Liver (tissue), 8 donors: ENCODE measurements at regions not wholly inside any gene's neighbourhood (a gene's known extent, or its start where the extent isn't known, plus 50 kb on each side); places are given as distances from the start of the nearest gene placed in this dataset.

Experiments
- DNase-seq: peaks from one replicate; pipeline ENCODE4 v3.0.0-alpha.2; 2017; ENCODE audit warnings: low spot score
- H3K27ac ChIP-seq, 2 donors: one replicate each; pipeline ENCODE4 v1.7.0; 2013; ENCODE audit warnings: inconsistent platforms in 2 of 2, low read length in 2 of 2, control low read depth in 1 of 2, low read depth in 1 of 2, mild to moderate bottlenecking in 1 of 2
- H3K27me3 ChIP-seq, 4 donors: one replicate each; pipeline versions ENCODE4 v1.6.1 to v1.7.0; 2013; ENCODE audit warnings: low read length in 3 of 4, inconsistent platforms in 1 of 4, mild to moderate bottlenecking in 1 of 4, moderate library complexity in 1 of 4; ENCODE audit not compliant: control insufficient read depth in 4 of 4, insufficient read depth in 4 of 4
- H3K36me3 ChIP-seq, 4 donors: one replicate each; pipeline versions ENCODE4 v1.6.1 to v1.7.0; 2013; ENCODE audit warnings: low read length in 3 of 4, mild to moderate bottlenecking in 3 of 4, low read depth in 1 of 4, moderate library complexity in 1 of 4; ENCODE audit not compliant: control insufficient read depth in 4 of 4, insufficient read depth in 3 of 4
- H3K4me1 ChIP-seq, 4 donors: one replicate each; pipeline versions ENCODE4 v1.6.1 to v1.7.0; 2013; ENCODE audit warnings: low read length in 3 of 4, mild to moderate bottlenecking in 3 of 4, moderate library complexity in 1 of 4; ENCODE audit not compliant: control insufficient read depth in 4 of 4, insufficient read depth in 4 of 4
- H3K4me3 ChIP-seq, 3 donors: one replicate each; pipeline versions ENCODE4 v1.6.1 to v1.7.0; 2013; ENCODE audit warnings: low read length in 3 of 3, control low read depth in 1 of 3, low read depth in 1 of 3, mild to moderate bottlenecking in 1 of 3
- H3K9ac ChIP-seq, 2 donors: one replicate each; pipeline ENCODE4 v1.7.0; 2013; ENCODE audit warnings: low read length in 2 of 2, mild to moderate bottlenecking in 2 of 2, moderate library complexity in 2 of 2, control low read depth in 1 of 2, low read depth in 1 of 2
- H3K9me3 ChIP-seq, 4 donors: one replicate each; pipeline versions ENCODE4 v1.6.1 to v1.7.0; 2013; ENCODE audit warnings: low read length in 3 of 4; ENCODE audit not compliant: control insufficient read depth in 4 of 4
- ATF3 ChIP-seq: IDR thresholded peaks from 2 replicates; pipeline ENCODE4 v1.6.1; 2016; ENCODE audit warnings: antibody characterized with exemption
- CTCF ChIP-seq: fragments of 150-350 bp; IDR thresholded peaks from 2 replicates; pipeline ENCODE4 v1.5.1; 2017; ENCODE audit warnings: improper control_type of control experiment, low read depth, low read length; ENCODE audit not compliant: missing input control
- EGR1 ChIP-seq, 2 donors: IDR thresholded peaks; 2 replicates each; pipeline ENCODE4 v1.6.1; 2016 to 2018; ENCODE audit warnings: antibody characterized with exemption in 2 of 2, low read depth in 2 of 2
- FOXA1 ChIP-seq: IDR thresholded peaks from 2 replicates; pipeline ENCODE4 v1.6.1; 2016; ENCODE audit warnings: antibody characterized with exemption
- GABPA ChIP-seq, 2 donors: IDR thresholded peaks in 1 of 2; conservative IDR thresholded peaks in 1 of 2; 2 replicates each; pipeline ENCODE4 v1.6.1; 2016; ENCODE audit warnings: antibody characterized with exemption in 2 of 2, mild to moderate bottlenecking in 1 of 2, moderate library complexity in 1 of 2
- HNF4A ChIP-seq, 2 donors: conservative IDR thresholded peaks; 2 replicates each; pipeline ENCODE4 v1.6.1; 2016; ENCODE audit warnings: antibody characterized with exemption in 2 of 2, mild to moderate bottlenecking in 2 of 2
- HNF4G ChIP-seq: IDR thresholded peaks from 2 replicates; pipeline ENCODE4 v1.6.1; 2016; ENCODE audit warnings: antibody characterized with exemption
- JUND ChIP-seq, 2 donors: IDR thresholded peaks; 2 replicates each; pipeline ENCODE4 v1.6.1; 2016; ENCODE audit warnings: antibody characterized with exemption in 2 of 2
- NR2F2 ChIP-seq: IDR thresholded peaks from 2 replicates; pipeline ENCODE4 v1.6.1; 2016; ENCODE audit warnings: antibody characterized with exemption
- RAD21 ChIP-seq, 2 donors: IDR thresholded peaks; 2 replicates each; pipeline ENCODE4 v1.6.1; 2016; ENCODE audit warnings: antibody characterized with exemption in 2 of 2, mild to moderate bottlenecking in 2 of 2
- REST ChIP-seq: IDR thresholded peaks from 2 replicates; pipeline ENCODE4 v1.6.1; 2016; ENCODE audit warnings: antibody characterized with exemption, mild to moderate bottlenecking
- SP1 ChIP-seq: IDR thresholded peaks from 2 replicates; pipeline ENCODE4 v1.6.1; 2018; ENCODE audit warnings: antibody characterized with exemption, mild to moderate bottlenecking
- YY1 ChIP-seq: IDR thresholded peaks from 2 replicates; pipeline ENCODE4 v1.6.1; 2016; ENCODE audit warnings: antibody characterized with exemption, mild to moderate bottlenecking
- ZBTB33 ChIP-seq: IDR thresholded peaks from 2 replicates; pipeline ENCODE4 v1.6.1; 2016; ENCODE audit warnings: antibody characterized with exemption
- WGBS: extraction: QIAGEN DNeasy Blood & Tissue Kit; methylation state at CpG from one replicate; pipeline ENCODE4 v1.1.7; 2013; 5-methylcytosine and 5-hydroxymethylcytosine counted together
- donor health status: healthy.
- donor health status: healthy.
- donor health status: healthy.
- donor health status: healthy.
- donor health status: healthy.

- H3K4me3 ChIP-seq, result no peak overlapping the region
- no peaks in the 10 kb centered on the region for H3K9me3 ChIP-seq
- H3K27ac ChIP-seq, result no peak overlapping the region
- no peak for DNase-seq
- 67% methylated on average over 4 of the region's 4 CpGs for WGBS
- no peaks in the 10 kb centered on the region for H3K27me3 ChIP-seq
- no peak overlapping the region for H3K9ac ChIP-seq
- no peaks in the 10 kb centered on the region for H3K36me3 ChIP-seq
- H3K4me1 ChIP-seq, result no peaks in the 10 kb centered on the region
- no peak for TF ChIP-seq YY1
- no peak for TF ChIP-seq CTCF
- no peak for TF ChIP-seq REST
- no peak for TF ChIP-seq HNF4A (conservative IDR thresholded peaks at IDR 0.05)
- no peak for TF ChIP-seq SP1
- TF ChIP-seq RAD21 (IDR thresholded peaks at IDR 0.05), result no peak
- no peak for TF ChIP-seq EGR1 (IDR thresholded peaks at IDR 0.05; ENCODE audit: low read depth in 2 of 2)
Observed at GRCh38 chr7:52791176-52791700, 244.2 kb upstream of the POM121L12 start.

GRCh38 chr7:52786174-52786573 is 249.3 kb upstream of the POM121L12 start:
- Histone ChIP-seq H3K27ac (no peak overlapping the region), H3K4me3 (no peak overlapping the region), H3K4me1 (no peaks in the 10 kb centered on the region), H3K9me3 (no peaks in the 10 kb centered on the region), H3K27me3 (no peaks in the 10 kb centered on the region), H3K9ac (no peak overlapping the region), H3K36me3 (no peaks in the 10 kb centered on the region)
- TF ChIP-seq REST, result no peak
- no peak for TF ChIP-seq ZBTB33
- TF ChIP-seq CTCF, result no peak
- no peak for TF ChIP-seq YY1
- no peak for TF ChIP-seq ATF3
- TF ChIP-seq JUND (IDR thresholded peaks at IDR 0.05), result no peak
- no peak for TF ChIP-seq HNF4G
- no peak for TF ChIP-seq GABPA (IDR thresholded peaks at IDR 0.05 in 1 of 2, conservative IDR thresholded peaks at IDR 0.05 in 1 of 2)
- no peak for TF ChIP-seq FOXA1
- no peak for TF ChIP-seq NR2F2
- no peak for TF ChIP-seq HNF4A (conservative IDR thresholded peaks at IDR 0.05)
- no peak for TF ChIP-seq EGR1 (IDR thresholded peaks at IDR 0.05; ENCODE audit: low read depth in 2 of 2)
- 61% methylated on average over 3 of the region's 3 CpGs for WGBS
- no peak for DNase-seq
